ENCODE measurements at regions not wholly inside any gene's neighbourhood (a gene's known extent, or its start where the extent isn't known, plus 50 kb on each side); places are given as distances from the start of the nearest gene placed in this dataset.

- no peak for TF ChIP-seq CTCF (IDR thresholded peaks at IDR 0.05)
- TF ChIP-seq POLR2A (IDR thresholded peaks at IDR 0.05): no peak
Measured at GRCh38 chr9:2972475-2972874, 128.6 kb upstream of the PUM3 start.

Data from lower leg skin (tissue), 3 donors.